Keratinocyte (primary cell): ENCODE measurements at regions not wholly inside any gene's neighbourhood (a gene's known extent, or its start where the extent isn't known, plus 50 kb on each side); places are given as distances from the start of the nearest gene placed in this dataset.

Experiments used
- EZH2 ChIP-seq: IDR thresholded peaks from one replicate; pipeline ENCODE4 v1.6.1; 2012; ENCODE audit warnings: inconsistent platforms, mild to moderate bottlenecking, low read length, moderate library complexity
- TF ChIP-seq, protein P1 (sequence below), 3 experiments: IDR thresholded peaks in 1 of 3; conservative IDR thresholded peaks in 1 of 3; optimal IDR thresholded peaks in 1 of 3; 2 replicates in 2 of 3; 3 replicates in 1 of 3; pipeline versions ENCODE3 to v1.5.1; 2011; ENCODE audit warnings: low read length in 3 of 3, mild to moderate bottlenecking in 3 of 3, moderate library complexity in 2 of 3, control low read depth in 1 of 3, inconsistent platforms in 1 of 3; ENCODE audit not compliant: insufficient read depth in 2 of 3; ENCODE audit errors: extremely low read depth in 1 of 3

GRCh38 chr12:90173499-90174197, 465.0 kb upstream of the ATP2B1 start:
- TF ChIP-seq, protein P1, sequence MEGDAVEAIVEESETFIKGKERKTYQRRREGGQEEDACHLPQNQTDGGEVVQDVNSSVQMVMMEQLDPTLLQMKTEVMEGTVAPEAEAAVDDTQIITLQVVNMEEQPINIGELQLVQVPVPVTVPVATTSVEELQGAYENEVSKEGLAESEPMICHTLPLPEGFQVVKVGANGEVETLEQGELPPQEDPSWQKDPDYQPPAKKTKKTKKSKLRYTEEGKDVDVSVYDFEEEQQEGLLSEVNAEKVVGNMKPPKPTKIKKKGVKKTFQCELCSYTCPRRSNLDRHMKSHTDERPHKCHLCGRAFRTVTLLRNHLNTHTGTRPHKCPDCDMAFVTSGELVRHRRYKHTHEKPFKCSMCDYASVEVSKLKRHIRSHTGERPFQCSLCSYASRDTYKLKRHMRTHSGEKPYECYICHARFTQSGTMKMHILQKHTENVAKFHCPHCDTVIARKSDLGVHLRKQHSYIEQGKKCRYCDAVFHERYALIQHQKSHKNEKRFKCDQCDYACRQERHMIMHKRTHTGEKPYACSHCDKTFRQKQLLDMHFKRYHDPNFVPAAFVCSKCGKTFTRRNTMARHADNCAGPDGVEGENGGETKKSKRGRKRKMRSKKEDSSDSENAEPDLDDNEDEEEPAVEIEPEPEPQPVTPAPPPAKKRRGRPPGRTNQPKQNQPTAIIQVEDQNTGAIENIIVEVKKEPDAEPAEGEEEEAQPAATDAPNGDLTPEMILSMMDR (optimal IDR thresholded peaks at IDR 0.05 in 1 of 3, IDR thresholded peaks at IDR 0.05 in 1 of 3, conservative IDR thresholded peaks at IDR 0.05 in 1 of 3; ENCODE audit: extremely low read depth in 1 of 3, insufficient read depth in 2 of 3, low read length in 3 of 3), result no peak
- TF ChIP-seq EZH2, result no peak
